Tibial nerve (tissue), 4 donors: ENCODE measurements at regions not wholly inside any gene's neighbourhood (a gene's known extent, or its start where the extent isn't known, plus 50 kb on each side); places are given as distances from the start of the nearest gene placed in this dataset.

Source experiments
- DNase-seq, 2 donors: peaks; one replicate each; pipeline ENCODE4 v3.0.0-alpha.2; 2019; ENCODE audit warnings: low spot score in 2 of 2
- H3K27ac ChIP-seq, 4 donors: fragments of 200-600 bp; sonication (generic) in 3 of 4; one replicate each; pipeline ENCODE4 v1.5.1; 2017 to 2019; ENCODE audit warnings: mild to moderate bottlenecking in 1 of 4
- H3K27me3 ChIP-seq, 2 donors: fragments of 200-600 bp; sonication (generic) in 1 of 2; one replicate each; pipeline versions ENCODE4 v1.5.1 to v1.6.0; 2017 to 2019
- H3K36me3 ChIP-seq, 3 donors: fragments of 200-600 bp; sonication (generic); one replicate each; pipeline ENCODE4 v1.5.1; 2018 to 2019
- H3K4me1 ChIP-seq, 4 donors: fragments of 200-600 bp; sonication (generic) in 3 of 4; one replicate each; pipeline ENCODE4 v1.5.1; 2017 to 2019
- H3K4me3 ChIP-seq, 4 donors: fragments of 200-600 bp; sonication (generic) in 3 of 4; one replicate each; pipeline ENCODE4 v1.5.1; 2017 to 2019; ENCODE audit warnings: mild to moderate bottlenecking in 1 of 4, moderate library complexity in 1 of 4
- H3K9me3 ChIP-seq, 4 donors: fragments of 200-600 bp; sonication (generic) in 3 of 4; one replicate each; pipeline ENCODE4 v1.5.1; 2017 to 2019
- CTCF ChIP-seq, 5 experiments: fragments of 200-600 bp in 3 of 5; fragments of 450-650 bp in 2 of 5; sonication (generic) in 3 of 5; IDR thresholded peaks; one replicate each; pipeline ENCODE4 v1.5.1; 2016 to 2019; ENCODE audit warnings: antibody characterized with exemption in 5 of 5, mild to moderate bottlenecking in 3 of 5, moderate library complexity in 2 of 5
- EP300 ChIP-seq, 2 donors: sonication (generic); formaldehyde crosslinking; IDR thresholded peaks; one replicate each; pipeline ENCODE4 v1.6.1; 2017; ENCODE audit warnings: antibody characterized with exemption in 2 of 2, mild to moderate bottlenecking in 1 of 2
- POLR2A ChIP-seq, 2 donors: fragments of 450-650 bp; IDR thresholded peaks; one replicate each; pipeline ENCODE4 v1.6.1; 2017; ENCODE audit warnings: antibody characterized with exemption in 2 of 2, mild to moderate bottlenecking in 2 of 2, moderate library complexity in 2 of 2
- WGBS, 2 donors: methylation state at CpG; one replicate each; pipeline ENCODE4 v1.1.5; 2018; 5-methylcytosine and 5-hydroxymethylcytosine counted together

GRCh38 chr2:14684516-14684915 lies 52.0 kb downstream of the LRATD1 start:
- Histone ChIP-seq H3K36me3 (no peaks in the 10 kb centered on the region), H3K27ac (no peak overlapping the region), H3K9me3 (no peaks in the 10 kb centered on the region), H3K4me1 (peaks cover 0 to under 1% (median 0%) of the 10 kb centered on the region in 4 donors), H3K27me3 (no peaks in the 10 kb centered on the region), H3K4me3 (no peak overlapping the region)
- TF ChIP-seq POLR2A (IDR thresholded peaks at IDR 0.05): no peak
- TF ChIP-seq EP300 (IDR thresholded peaks at IDR 0.05): no peak
- no peak for TF ChIP-seq CTCF (IDR thresholded peaks at IDR 0.05)
- no peak for DNase-seq
- 75 to 77% methylated on average over 3 of the region's 3 CpGs for WGBS, 2 donors

DNA sequence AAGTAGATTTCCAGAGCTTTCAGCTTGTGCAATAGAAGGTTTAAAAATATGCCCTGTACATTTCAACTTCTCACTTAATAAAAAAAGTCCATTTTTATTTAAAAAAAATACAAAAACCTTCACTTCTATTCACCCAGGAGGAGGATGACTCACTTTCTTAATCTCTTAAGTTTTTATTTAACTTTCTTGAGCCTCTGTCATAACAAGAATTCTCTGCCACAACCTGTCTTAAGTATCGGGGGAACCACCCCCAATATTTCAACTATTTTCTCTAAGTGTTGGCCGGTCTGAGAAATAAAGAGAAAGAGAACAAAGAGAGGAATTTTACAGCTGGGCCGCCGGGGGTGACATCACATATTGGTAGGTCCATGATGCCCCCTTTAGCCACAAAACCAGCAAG lies 58.4 kb downstream of the LRATD1 start:
- no peak for TF ChIP-seq CTCF (IDR thresholded peaks at IDR 0.05)
- TF ChIP-seq POLR2A (IDR thresholded peaks at IDR 0.05): no peak
- TF ChIP-seq EP300 (IDR thresholded peaks at IDR 0.05): no peak
- no peak overlapping the region for H3K27ac ChIP-seq
- no peak overlapping the region for H3K4me3 ChIP-seq
- no peaks in the 10 kb centered on the region for H3K27me3 ChIP-seq
- H3K4me1 ChIP-seq: no peaks in the 10 kb centered on the region
- no peaks in the 10 kb centered on the region for H3K36me3 ChIP-seq
- WGBS, 2 donors: 82 to 86% methylated on average over 4 of the region's 4 CpGs
- DNase-seq: no peak
- H3K9me3 ChIP-seq: peaks cover 0 to 3% (median 0%) of the 10 kb centered on the region in 4 donors

GRCh38 chr2:14693874-14694273 lies 61.4 kb downstream of the LRATD1 start:
- no peak for DNase-seq
- WGBS, 2 donors: 89 to 95% methylated on average over 2 of the region's 2 CpGs
- no peak overlapping the region for H3K27ac ChIP-seq

GRCh38 chr2:14700753-14701152 lies 68.2 kb downstream of the LRATD1 start:
- Histone ChIP-seq H3K36me3 (no peaks in the 10 kb centered on the region), H3K27me3 (no peaks in the 10 kb centered on the region), H3K27ac (no peak overlapping the region), H3K4me1 (no peaks in the 10 kb centered on the region), H3K9me3 (no peaks in the 10 kb centered on the region), H3K4me3 (no peak overlapping the region)
- no peak for TF ChIP-seq POLR2A (IDR thresholded peaks at IDR 0.05)
- TF ChIP-seq CTCF (IDR thresholded peaks at IDR 0.05): no peak
- no peak for TF ChIP-seq EP300 (IDR thresholded peaks at IDR 0.05)
- no peak for DNase-seq
- 83 to 90% methylated on average over 2 of the region's 2 CpGs for WGBS, 2 donors

More at GRCh38 chr2:14693874-14694273, 61.4 kb downstream of the LRATD1 start:
- Histone ChIP-seq H3K4me3 (no peak overlapping the region), H3K27me3 (no peaks in the 10 kb centered on the region), H3K4me1 (no peaks in the 10 kb centered on the region), H3K9me3 (peaks cover 0 to 3% (median 0%) of the 10 kb centered on the region in 4 donors), H3K36me3 (no peaks in the 10 kb centered on the region)
- TF ChIP-seq CTCF (IDR thresholded peaks at IDR 0.05): no peak
- TF ChIP-seq POLR2A (IDR thresholded peaks at IDR 0.05): no peak
- TF ChIP-seq EP300 (IDR thresholded peaks at IDR 0.05): no peak

DNA sequence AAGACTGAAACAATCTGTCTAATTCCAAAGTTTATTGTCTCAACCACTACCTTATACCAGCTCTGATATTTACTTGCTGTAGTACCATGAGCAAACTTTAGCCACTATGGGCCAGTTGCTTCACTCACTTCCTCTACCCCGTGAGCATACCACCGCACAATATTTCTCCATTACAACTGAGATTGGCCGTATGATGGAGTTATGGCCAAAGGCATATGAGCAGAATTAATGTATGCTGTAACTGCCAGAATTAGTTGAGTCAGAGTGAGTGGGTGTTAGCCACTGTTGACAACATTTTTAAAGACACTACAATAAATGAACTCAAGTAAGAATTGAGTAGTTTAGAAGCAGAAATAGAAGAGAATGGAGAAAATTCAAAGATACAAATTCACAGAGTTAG lies 69.7 kb downstream of the LRATD1 start:
- Histone ChIP-seq H3K9me3 (no peaks in the 10 kb centered on the region), H3K4me3 (no peak overlapping the region), H3K27me3 (no peaks in the 10 kb centered on the region), H3K27ac (no peak overlapping the region), H3K4me1 (no peaks in the 10 kb centered on the region), H3K36me3 (no peaks in the 10 kb centered on the region)
- TF ChIP-seq POLR2A (IDR thresholded peaks at IDR 0.05): no peak
- TF ChIP-seq EP300 (IDR thresholded peaks at IDR 0.05): no peak
- no peak for TF ChIP-seq CTCF (IDR thresholded peaks at IDR 0.05)
- DNase-seq: no peak
- WGBS, 2 donors: 78 to 84% methylated on average over 3 of the region's 3 CpGs
